Breast epithelium (tissue), 3 donors: ENCODE measurements at regions not wholly inside any gene's neighbourhood (a gene's known extent, or its start where the extent isn't known, plus 50 kb on each side); places are given as distances from the start of the nearest gene placed in this dataset.

Experiments used
- CTCF ChIP-seq, 3 donors: fragments of 450-650 bp; IDR thresholded peaks; one replicate each; pipeline ENCODE4 v1.5.1; 2016 to 2017; ENCODE audit warnings: antibody characterized with exemption in 3 of 3, mild to moderate bottlenecking in 3 of 3, moderate library complexity in 3 of 3
- POLR2A ChIP-seq: fragments of 450-650 bp; IDR thresholded peaks from one replicate; pipeline ENCODE4 v1.6.1; 2016; ENCODE audit warnings: antibody characterized with exemption, mild to moderate bottlenecking, moderate library complexity

GRCh38 chr6:14246876-14247275, 129.3 kb downstream of the CD83 start:
- no peak for TF ChIP-seq POLR2A
- no peak for TF ChIP-seq CTCF (IDR thresholded peaks at IDR 0.05)
